H1 (cell line): ENCODE measurements at regions not wholly inside any gene's neighbourhood (a gene's known extent, or its start where the extent isn't known, plus 50 kb on each side); places are given as distances from the start of the nearest gene placed in this dataset.

Experiments used
- FOSL1 ChIP-seq: IDR thresholded peaks from 2 replicates; pipeline ENCODE4 v1.6.1; 2011; ENCODE audit warnings: mild to moderate bottlenecking, low read depth, low read length, moderate library complexity; ENCODE audit not compliant: insufficient read depth
- KDM5A ChIP-seq: fragments of 200-600 bp; IDR thresholded peaks from 2 replicates; pipeline ENCODE4 v1.7.1; 2012; ENCODE audit warnings: mild to moderate bottlenecking, low read length, inconsistent platforms, mixed read lengths
- SP1 ChIP-seq: IDR thresholded peaks from 2 replicates; pipeline ENCODE4 v1.6.1; 2011; ENCODE audit warnings: low read depth, low read length

DNA sequence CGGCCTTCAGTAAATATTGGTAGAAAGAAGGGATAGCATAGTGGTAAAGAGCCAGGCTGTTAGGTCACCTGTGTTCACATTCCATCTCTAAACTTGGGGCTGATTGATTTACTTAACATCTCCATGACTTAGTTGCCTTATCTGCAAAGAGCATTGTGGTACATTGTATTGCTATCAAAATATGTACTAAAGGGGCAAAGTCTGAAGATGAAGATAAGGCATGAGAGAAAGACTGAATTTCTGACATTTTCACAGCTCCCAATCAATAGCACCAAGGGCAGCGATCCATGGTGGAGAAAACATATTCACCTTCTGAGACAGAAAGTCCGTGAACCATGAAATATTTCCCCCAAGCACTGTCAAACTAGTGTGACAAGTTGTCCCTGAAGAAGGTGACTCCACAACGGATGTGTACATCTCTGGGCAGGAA, 223.3 kb upstream of the STXBP5 start (continued):
- TF ChIP-seq KDM5A, result no peak
- no peak for TF ChIP-seq FOSL1
- no peak for TF ChIP-seq SP1
